Esophagus squamous epithelium (tissue), 4 donors: ENCODE measurements at regions not wholly inside any gene's neighbourhood (a gene's known extent, or its start where the extent isn't known, plus 50 kb on each side); places are given as distances from the start of the nearest gene placed in this dataset.

ENCODE experiments used
- CTCF ChIP-seq, 6 experiments: fragments of 450-650 bp in 4 of 6; fragments of 200-600 bp in 2 of 6; sonication (generic) in 2 of 6; IDR thresholded peaks; one replicate each; pipeline ENCODE4 v1.5.1; 2016 to 2019; ENCODE audit warnings: antibody characterized with exemption in 6 of 6, mild to moderate bottlenecking in 4 of 6, moderate library complexity in 4 of 6
- POLR2A ChIP-seq, 4 donors: fragments of 450-650 bp; IDR thresholded peaks; one replicate each; pipeline ENCODE4 v1.6.1; 2017; ENCODE audit warnings: antibody characterized with exemption in 4 of 4, mild to moderate bottlenecking in 4 of 4, moderate library complexity in 3 of 4

- TF ChIP-seq CTCF (IDR thresholded peaks at IDR 0.05) (no peak), POLR2A (IDR thresholded peaks at IDR 0.05) (no peak)
These were observed 1131.3 kb upstream of the MAP3K7 start for GRCh38 chr6:91718198-91718597.
